IMR-90 (cell line): ENCODE measurements at regions not wholly inside any gene's neighbourhood (a gene's known extent, or its start where the extent isn't known, plus 50 kb on each side); places are given as distances from the start of the nearest gene placed in this dataset.

Experiments
- ATAC-seq: fragments of 200-7000 bp; cut with Tn5 transposase; 2 replicates; pipeline ENCODE4 v1.9.1; 2020; ENCODE audit warnings: low read depth, mild to moderate bottlenecking, moderate library complexity
- BruUV-seq: library from RNA; stranded (reverse); fragments of 400-500 nt; replicated peaks from 2 replicates; lab custom pipeline; 2021; lab: Mats Ljungman, UMichigan
- CTCF ChIA-PET: fragments of 300-600 bp; formaldehyde crosslinking; extraction: SDS; loops from one replicate; lab custom pipeline; 2021; ENCODE audit warnings: antibody characterized with exemption; lab: Yijun Ruan, JAX
- POLR2A ChIA-PET: fragments of 300-600 bp; sonication (Branson Sonifier 250); formaldehyde crosslinking; loops from one replicate; lab custom pipeline; 2022; ENCODE audit warnings: antibody characterized with exemption; ENCODE audit not compliant: unreplicated experiment; lab: Charles Lee
- DNase-seq: peaks from one replicate; pipeline ENCODE4 v3.0.0; 2013
- H2AFZ ChIP-seq: replicated peaks from 2 replicates; pipeline ENCODE3; 2013; ENCODE audit warnings: low read length, mild to moderate bottlenecking; ENCODE audit not compliant: poor library complexity
- H2AK5ac ChIP-seq: 2 replicates; pipeline ENCODE4 v1.6.1; 2013; ENCODE audit warnings: low read depth, low read length, inconsistent platforms
- H2AK9ac ChIP-seq: replicated peaks from 2 replicates; pipeline ENCODE3; 2013; ENCODE audit warnings: mild to moderate bottlenecking, low read depth, low read length, moderate library complexity; ENCODE audit not compliant: poor library complexity
- H2BK120ac ChIP-seq: 2 replicates; pipeline ENCODE4 v1.6.1; 2013; ENCODE audit warnings: low read depth, low read length, inconsistent platforms
- H2BK15ac ChIP-seq: 3 replicates; pipeline ENCODE4 v1.6.1; 2013; ENCODE audit warnings: low read depth, low read length, inconsistent platforms
- H2BK20ac ChIP-seq: 2 replicates; pipeline ENCODE4 v1.6.1; 2013; ENCODE audit warnings: low read depth, mild to moderate bottlenecking, inconsistent platforms, low read length, moderate library complexity
- H2BK5ac ChIP-seq: 2 replicates; pipeline ENCODE4 v1.6.1; 2013; ENCODE audit warnings: mild to moderate bottlenecking, low read depth, low read length, inconsistent platforms; ENCODE audit not compliant: poor library complexity, severe bottlenecking
- H3K14ac ChIP-seq: replicated peaks from 2 replicates; pipeline ENCODE4 v1.6.1; 2013; ENCODE audit warnings: low read depth, low read length, inconsistent platforms
- H3K18ac ChIP-seq: 2 replicates; pipeline ENCODE4 v1.6.1; 2013; ENCODE audit warnings: low read depth, low read length, control low read depth
- H3K23ac ChIP-seq: 2 replicates; pipeline ENCODE4 v1.6.1; 2013; ENCODE audit warnings: low read depth, low read length, inconsistent platforms
- H3K27ac ChIP-seq: 2 replicates; pipeline ENCODE4 v1.5.1; 2013; ENCODE audit warnings: mild to moderate bottlenecking, control low read depth, low read length; ENCODE audit not compliant: insufficient read depth
- H3K27me3 ChIP-seq: 2 replicates; pipeline ENCODE4 v1.6.1; 2013; ENCODE audit warnings: low read length; ENCODE audit not compliant: control insufficient read depth, insufficient read depth
- H3K36me3 ChIP-seq: 2 replicates; pipeline ENCODE4 v1.6.1; 2013; ENCODE audit warnings: low read length, mixed read lengths; ENCODE audit not compliant: control insufficient read depth, insufficient read depth
- H3K4ac ChIP-seq: 2 replicates; pipeline ENCODE4 v1.6.1; 2013; ENCODE audit warnings: low read depth, low read length, inconsistent platforms
- H3K4me1 ChIP-seq: 2 replicates; pipeline ENCODE4 v1.6.1; 2013; ENCODE audit warnings: low read length, mixed read lengths; ENCODE audit not compliant: control insufficient read depth, insufficient read depth
- H3K4me2 ChIP-seq: 2 replicates; pipeline ENCODE4 v1.6.1; 2013; ENCODE audit warnings: low read depth, mild to moderate bottlenecking, control low read depth, low read length, moderate library complexity
- H3K4me3 ChIP-seq: 2 replicates; pipeline ENCODE4 v1.5.1; 2013; ENCODE audit warnings: low read depth, mild to moderate bottlenecking, control low read depth, low read length, moderate library complexity; ENCODE audit not compliant: insufficient read depth
- H3K56ac ChIP-seq: 2 replicates; pipeline ENCODE4 v1.6.1; 2013; ENCODE audit warnings: low read length, inconsistent platforms; ENCODE audit not compliant: insufficient read depth; ENCODE audit errors: extremely low read depth
- H3K79me1 ChIP-seq, 2 experiments: 2 replicates each; pipeline ENCODE4 v1.6.1; 2013; ENCODE audit warnings: low read length in 2 of 2, inconsistent platforms in 1 of 2, low read depth in 1 of 2
- H3K9ac ChIP-seq: 2 replicates; pipeline ENCODE4 v1.6.1; 2013; ENCODE audit warnings: low read depth, low read length, control low read depth
- H3K9me1 ChIP-seq: 2 replicates; pipeline ENCODE4 v1.6.1; 2013; ENCODE audit warnings: low read length, inconsistent platforms; ENCODE audit not compliant: insufficient read depth
- H3K9me3 ChIP-seq: 2 replicates; pipeline ENCODE4 v1.6.1; 2013; ENCODE audit warnings: low read length; ENCODE audit not compliant: control insufficient read depth, insufficient read depth
- H4K20me1 ChIP-seq: 2 replicates; pipeline ENCODE4 v1.6.1; 2013; ENCODE audit warnings: low read length, inconsistent platforms; ENCODE audit not compliant: insufficient read depth
- H4K5ac ChIP-seq: 2 replicates; pipeline ENCODE4 v1.6.1; 2013; ENCODE audit warnings: mild to moderate bottlenecking, low read depth, low read length, control low read depth
- H4K8ac ChIP-seq, 2 experiments: 2 replicates each; pipeline ENCODE4 v1.6.1; 2013; ENCODE audit warnings: low read depth in 2 of 2, low read length in 2 of 2, control low read depth in 1 of 2, inconsistent platforms in 1 of 2
- H4K91ac ChIP-seq: 2 replicates; pipeline ENCODE4 v1.6.1; 2013; ENCODE audit warnings: low read depth, low read length, inconsistent platforms; ENCODE audit not compliant: insufficient read depth
- CHD1 ChIP-seq: IDR thresholded peaks from 2 replicates; pipeline ENCODE4 v1.6.1; 2012; ENCODE audit warnings: low read depth, low read length, improper control_type of control experiment
- MAZ ChIP-seq: IDR thresholded peaks from 2 replicates; pipeline ENCODE4 v1.6.1; 2012; ENCODE audit warnings: low read depth, mild to moderate bottlenecking, low read length, improper control_type of control experiment, moderate library complexity, borderline replicate concordance
- MXI1 ChIP-seq: IDR thresholded peaks from 2 replicates; pipeline ENCODE4 v1.6.1; 2012; ENCODE audit warnings: low read depth, mild to moderate bottlenecking, low read length, moderate library complexity, borderline replicate concordance
- NFE2L2 ChIP-seq: fragments of 150-350 bp; IDR thresholded peaks from 2 replicates; pipeline ENCODE4 v1.6.1; 2016; ENCODE audit warnings: low read depth, mild to moderate bottlenecking, low read length
- RFX5 ChIP-seq: IDR thresholded peaks from 2 replicates; pipeline ENCODE4 v1.8.0; 2012; ENCODE audit warnings: low read depth, mild to moderate bottlenecking, low read length, moderate library complexity
- SMC3 ChIP-seq: fragments of 150-350 bp; IDR thresholded peaks from 2 replicates; pipeline ENCODE4 v1.6.1; 2016; ENCODE audit warnings: low read depth, mild to moderate bottlenecking, antibody characterized with exemption, low read length, moderate library complexity
- WGBS, 2 experiments: methylation state at CpG; one replicate each; pipeline versions ENCODE4 v1.1.5 to v1.1.7; 2013; ENCODE audit warnings: missing lambda C conversion rate in 2 of 2; ENCODE audit not compliant: insufficient read length in 1 of 2; ENCODE audit errors: extremely low coverage in 2 of 2; 5-methylcytosine and 5-hydroxymethylcytosine counted together
- dilution Hi-C: fragments of 300-500 bp; cut with HindIII; formaldehyde crosslinking; loops from one replicate; pipeline ENCODE4 v1.14.3; 2018; ENCODE audit warnings: low sequenced_read_pairs; ENCODE audit not compliant: unreplicated experiment
- in situ Hi-C: fragments of 300-500 bp; cut with MboI; formaldehyde crosslinking; loops from 3 replicates; pipeline ENCODE4 v1.14.3; 2019; ENCODE audit warnings: low sequenced_read_pairs, inconsistent platforms, mixed read lengths
- intact Hi-C: fragments of 100-400 bp; cut with micrococcal nuclease; formaldehyde crosslinking; loops from 2 replicates; pipeline ENCODE4 v1.10.0; 2022
- TF ChIP-seq, protein P1 (sequence below): conservative IDR thresholded peaks from 2 replicates; pipeline ENCODE4 v1.5.1; 2012; ENCODE audit warnings: mild to moderate bottlenecking, low read depth, low read length, improper control_type of control experiment
- TF ChIP-seq, protein P2 (sequence below): fragments of 150-350 bp; IDR thresholded peaks from 2 replicates; pipeline ENCODE4 v1.6.1; 2016; ENCODE audit warnings: low read depth, mild to moderate bottlenecking, low read length, moderate library complexity, borderline replicate concordance

DNA sequence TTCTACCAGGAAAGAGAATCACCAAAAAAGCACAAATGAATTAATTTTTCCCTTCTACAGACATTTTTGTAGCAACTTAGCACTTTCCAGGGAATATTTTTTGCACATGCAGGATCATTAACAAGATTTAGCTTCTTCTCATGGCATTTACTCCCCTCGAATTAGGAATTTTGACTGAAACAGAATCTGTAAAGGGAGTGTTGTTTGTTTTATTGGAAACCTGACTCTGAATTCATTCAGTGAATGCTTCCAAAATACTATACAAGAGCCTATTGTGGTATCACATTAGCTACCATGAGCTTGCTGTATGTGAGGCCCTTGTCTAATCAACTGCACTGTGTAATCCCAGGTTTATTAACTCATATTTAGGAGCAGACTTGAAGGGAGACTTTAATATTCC is 130.4 kb upstream of the ATP10A start:
- no peak overlapping the region for H3K4ac ChIP-seq
- H3K27ac ChIP-seq = no peak overlapping the region
- H3K9me3 ChIP-seq = no peaks in the 10 kb centered on the region
- H3K23ac ChIP-seq = no peak overlapping the region
- H3K4me1 ChIP-seq = no peaks in the 10 kb centered on the region
- H2BK15ac ChIP-seq = no peak overlapping the region
- no peak overlapping the region for H2BK120ac ChIP-seq
- no peak overlapping the region for H4K8ac ChIP-seq
- no peak overlapping the region for H2BK5ac ChIP-seq
- no peaks in the 10 kb centered on the region for H3K79me1 ChIP-seq
- in situ Hi-C loops (no loop called here), dilution Hi-C loops (no loop called here), intact Hi-C loops (no loop called here)
- DNase-seq (no peak), ATAC-seq (no peak)
- no peak overlapping the region for H4K5ac ChIP-seq
- no peak overlapping the region for H2BK20ac ChIP-seq
- no peak overlapping the region for H4K91ac ChIP-seq
- WGBS, 2 experiments = no CpG with 5 or more reads among the region's 1 CpG
- H2AFZ ChIP-seq = no peak overlapping the region
- no peak overlapping the region for H3K4me3 ChIP-seq
- H3K18ac ChIP-seq = no peak overlapping the region
- ChIA-PET CTCF (interaction anchor here (0.7 kb wide), 1 partner anchor 1034 kb away, joined by 3 read pairs; no protein-coding TSS in a partner anchor), POLR2A (no interaction called here)
- no peak overlapping the region for H3K56ac ChIP-seq
- H4K20me1 ChIP-seq = no peaks in the 10 kb centered on the region
- no peak overlapping the region for H3K9ac ChIP-seq
- no peaks in the 10 kb centered on the region for H3K9me1 ChIP-seq
- H2AK5ac ChIP-seq = no peak overlapping the region
- H2AK9ac ChIP-seq = no peak overlapping the region
- no peaks in the 10 kb centered on the region for H3K27me3 ChIP-seq
- no peak overlapping the region for H3K4me2 ChIP-seq
- no peak overlapping the region for H3K14ac ChIP-seq
- BruUV-seq = no TSS peak
- H3K36me3 ChIP-seq = no peaks in the 10 kb centered on the region
- no peak for TF ChIP-seq MAZ
- TF ChIP-seq MXI1 = no peak
- TF ChIP-seq, protein P1, sequence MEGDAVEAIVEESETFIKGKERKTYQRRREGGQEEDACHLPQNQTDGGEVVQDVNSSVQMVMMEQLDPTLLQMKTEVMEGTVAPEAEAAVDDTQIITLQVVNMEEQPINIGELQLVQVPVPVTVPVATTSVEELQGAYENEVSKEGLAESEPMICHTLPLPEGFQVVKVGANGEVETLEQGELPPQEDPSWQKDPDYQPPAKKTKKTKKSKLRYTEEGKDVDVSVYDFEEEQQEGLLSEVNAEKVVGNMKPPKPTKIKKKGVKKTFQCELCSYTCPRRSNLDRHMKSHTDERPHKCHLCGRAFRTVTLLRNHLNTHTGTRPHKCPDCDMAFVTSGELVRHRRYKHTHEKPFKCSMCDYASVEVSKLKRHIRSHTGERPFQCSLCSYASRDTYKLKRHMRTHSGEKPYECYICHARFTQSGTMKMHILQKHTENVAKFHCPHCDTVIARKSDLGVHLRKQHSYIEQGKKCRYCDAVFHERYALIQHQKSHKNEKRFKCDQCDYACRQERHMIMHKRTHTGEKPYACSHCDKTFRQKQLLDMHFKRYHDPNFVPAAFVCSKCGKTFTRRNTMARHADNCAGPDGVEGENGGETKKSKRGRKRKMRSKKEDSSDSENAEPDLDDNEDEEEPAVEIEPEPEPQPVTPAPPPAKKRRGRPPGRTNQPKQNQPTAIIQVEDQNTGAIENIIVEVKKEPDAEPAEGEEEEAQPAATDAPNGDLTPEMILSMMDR = no peak
- TF ChIP-seq NFE2L2 = no peak
- no peak for TF ChIP-seq SMC3
- TF ChIP-seq, protein P2, sequence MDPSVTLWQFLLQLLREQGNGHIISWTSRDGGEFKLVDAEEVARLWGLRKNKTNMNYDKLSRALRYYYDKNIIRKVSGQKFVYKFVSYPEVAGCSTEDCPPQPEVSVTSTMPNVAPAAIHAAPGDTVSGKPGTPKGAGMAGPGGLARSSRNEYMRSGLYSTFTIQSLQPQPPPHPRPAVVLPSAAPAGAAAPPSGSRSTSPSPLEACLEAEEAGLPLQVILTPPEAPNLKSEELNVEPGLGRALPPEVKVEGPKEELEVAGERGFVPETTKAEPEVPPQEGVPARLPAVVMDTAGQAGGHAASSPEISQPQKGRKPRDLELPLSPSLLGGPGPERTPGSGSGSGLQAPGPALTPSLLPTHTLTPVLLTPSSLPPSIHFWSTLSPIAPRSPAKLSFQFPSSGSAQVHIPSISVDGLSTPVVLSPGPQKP = no peak
- TF ChIP-seq CHD1 = no peak
- TF ChIP-seq RFX5 = no peak
